ENCODE measurements at regions not wholly inside any gene's neighbourhood (a gene's known extent, or its start where the extent isn't known, plus 50 kb on each side); places are given as distances from the start of the nearest gene placed in this dataset.

DNA sequence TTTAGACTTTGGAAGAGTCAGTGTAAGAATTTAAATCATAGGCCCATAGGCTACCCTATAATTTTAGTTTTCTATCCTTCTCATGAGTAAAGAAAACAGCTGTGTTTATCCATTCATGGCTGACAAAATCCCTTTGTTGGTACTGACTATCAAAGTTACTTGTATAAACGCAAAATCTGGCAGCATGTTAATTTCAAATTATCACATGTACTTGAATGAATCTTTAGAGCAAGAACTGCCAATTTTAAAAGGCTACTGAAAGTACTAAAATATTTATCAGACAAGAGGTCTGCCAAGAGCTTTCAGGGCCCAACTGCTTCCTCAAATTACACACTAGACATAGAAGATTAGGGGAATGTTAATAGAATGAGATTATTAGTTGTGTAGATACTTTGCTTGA lies 66.6 kb downstream of the MYL12B start:
- Mint-ChIP-seq H3K4me3 (no peak overlapping the region), H3K36me3 (no peaks in the 10 kb centered on the region), H3K4me1 (ENCODE audit: low read depth in 2 of 2) (peaks cover 0 to 5% of the 10 kb centered on the region in 2 donors), H3K27ac (no peak overlapping the region), H3K27me3 (peaks cover 9 to 16% of the 10 kb centered on the region in 2 donors), H3K9me3 (no peaks in the 10 kb centered on the region)
- ATAC-seq = no peak
- no peak for DNase-seq (ENCODE audit: low spot score)

DNA sequence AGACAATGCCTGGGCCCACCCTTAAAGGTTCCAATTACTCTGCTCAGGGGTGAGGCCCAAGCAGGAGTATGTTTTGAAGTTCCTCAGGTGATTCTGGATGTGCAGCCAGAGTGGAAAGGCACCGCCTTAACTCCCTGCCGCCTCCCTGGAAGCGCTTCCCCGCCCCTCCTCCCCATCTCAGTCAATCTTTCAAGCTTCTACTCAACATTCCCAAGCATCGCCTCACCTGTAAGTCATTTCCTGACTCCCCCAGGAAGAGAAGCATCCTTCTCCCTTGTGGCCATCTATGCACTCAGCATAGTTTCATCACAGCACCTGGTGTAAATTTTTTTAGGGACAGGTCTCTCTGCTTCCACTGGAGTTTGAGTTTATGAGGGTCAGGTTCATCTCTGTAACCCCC lies 67.5 kb downstream of the MYL12B start:
- DNase-seq (ENCODE audit: low spot score) (no peak), ATAC-seq (no peak)
- Mint-ChIP-seq H3K27me3 (peaks cover 9 to 10% of the 10 kb centered on the region in 2 donors), H3K9me3 (no peaks in the 10 kb centered on the region), H3K4me1 (ENCODE audit: low read depth in 2 of 2) (no peaks in the 10 kb centered on the region), H3K27ac (no peak overlapping the region), H3K36me3 (no peaks in the 10 kb centered on the region), H3K4me3 (no peak overlapping the region)

DNA sequence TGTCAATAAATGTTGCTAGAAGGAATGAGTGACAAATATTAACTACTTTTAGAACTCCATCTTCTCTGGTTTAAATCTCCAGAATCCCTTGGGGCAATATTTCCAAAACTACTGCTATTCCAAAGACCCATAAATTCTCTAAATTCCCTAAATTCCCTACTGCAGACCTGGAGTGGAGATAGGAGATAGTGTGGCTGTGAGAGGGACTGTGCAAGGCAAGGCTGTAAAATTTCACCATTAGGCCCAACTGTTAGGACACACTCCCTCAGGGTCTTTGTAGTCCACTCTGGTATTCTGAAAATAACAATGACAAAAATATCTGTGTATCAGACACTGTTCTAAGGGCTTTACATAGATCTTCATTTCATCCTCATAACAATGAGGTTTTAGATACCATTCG lies 67.9 kb downstream of the MYL12B start:
- H3K4me1 Mint-ChIP-seq (ENCODE audit: low read depth in 2 of 2) = no peaks in the 10 kb centered on the region
- no peak for ATAC-seq
- peaks cover 9 to 10% of the 10 kb centered on the region in 2 donors for H3K27me3 Mint-ChIP-seq
- H3K9me3 Mint-ChIP-seq = no peaks in the 10 kb centered on the region
- H3K4me3 Mint-ChIP-seq = no peak overlapping the region
- DNase-seq (ENCODE audit: low spot score) = no peak
- H3K27ac Mint-ChIP-seq = no peak overlapping the region
- no peaks in the 10 kb centered on the region for H3K36me3 Mint-ChIP-seq

DNA sequence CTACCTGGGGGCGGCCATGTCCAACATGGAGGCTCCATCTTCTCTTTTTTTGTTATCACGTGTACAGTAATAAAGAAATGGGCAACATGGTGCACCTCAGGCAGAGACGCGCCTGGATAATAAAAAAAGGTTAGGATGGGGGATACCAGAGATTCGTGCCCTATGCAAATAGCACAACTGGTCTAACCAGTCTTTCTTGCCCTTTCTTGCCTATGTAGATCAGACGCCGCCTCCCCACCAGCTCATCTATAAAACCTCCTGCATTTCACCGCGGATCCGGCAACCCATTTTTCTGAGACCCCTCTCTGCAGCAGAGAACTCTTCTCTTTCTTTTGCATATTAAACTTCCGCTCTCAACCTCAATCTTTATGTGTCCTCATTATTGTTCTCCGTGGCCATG lies 68.7 kb downstream of the MYL12B start:
- peaks cover 9 to 10% of the 10 kb centered on the region in 2 donors for H3K27me3 Mint-ChIP-seq
- H3K27ac Mint-ChIP-seq = no peak overlapping the region
- H3K36me3 Mint-ChIP-seq = no peaks in the 10 kb centered on the region
- no peak overlapping the region for H3K4me3 Mint-ChIP-seq
- DNase-seq (ENCODE audit: low spot score) (no peak), ATAC-seq (no peak)
- H3K9me3 Mint-ChIP-seq = no peaks in the 10 kb centered on the region
- H3K4me1 Mint-ChIP-seq (ENCODE audit: low read depth in 2 of 2) = no peaks in the 10 kb centered on the region

DNA sequence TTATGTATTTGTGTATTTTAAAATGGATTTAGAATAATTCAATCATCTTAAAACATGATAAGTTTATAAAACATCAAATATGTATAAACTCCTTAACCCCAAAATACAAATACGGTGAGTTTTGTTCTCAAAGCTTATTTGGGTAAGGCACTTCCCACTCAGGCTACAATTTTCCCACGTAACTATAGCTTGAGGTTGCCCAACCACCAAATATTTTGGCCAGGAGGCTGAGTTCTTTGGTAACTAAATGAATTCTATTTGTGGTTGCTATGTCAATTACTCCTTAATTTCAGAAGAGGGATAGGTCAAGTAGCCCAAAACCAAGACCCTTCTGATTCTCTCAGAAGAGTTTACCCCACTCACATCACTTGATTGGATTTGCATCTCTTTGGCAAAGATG lies 70.4 kb downstream of the MYL12B start:
- Mint-ChIP-seq H3K9me3 (no peaks in the 10 kb centered on the region), H3K4me1 (ENCODE audit: low read depth in 2 of 2) (no peaks in the 10 kb centered on the region), H3K27ac (no peak overlapping the region), H3K4me3 (no peak overlapping the region), H3K36me3 (no peaks in the 10 kb centered on the region), H3K27me3 (peaks cover 0 to 8% of the 10 kb centered on the region in 2 donors)
- ATAC-seq (no peak), DNase-seq (ENCODE audit: low spot score) (no peak)

DNA sequence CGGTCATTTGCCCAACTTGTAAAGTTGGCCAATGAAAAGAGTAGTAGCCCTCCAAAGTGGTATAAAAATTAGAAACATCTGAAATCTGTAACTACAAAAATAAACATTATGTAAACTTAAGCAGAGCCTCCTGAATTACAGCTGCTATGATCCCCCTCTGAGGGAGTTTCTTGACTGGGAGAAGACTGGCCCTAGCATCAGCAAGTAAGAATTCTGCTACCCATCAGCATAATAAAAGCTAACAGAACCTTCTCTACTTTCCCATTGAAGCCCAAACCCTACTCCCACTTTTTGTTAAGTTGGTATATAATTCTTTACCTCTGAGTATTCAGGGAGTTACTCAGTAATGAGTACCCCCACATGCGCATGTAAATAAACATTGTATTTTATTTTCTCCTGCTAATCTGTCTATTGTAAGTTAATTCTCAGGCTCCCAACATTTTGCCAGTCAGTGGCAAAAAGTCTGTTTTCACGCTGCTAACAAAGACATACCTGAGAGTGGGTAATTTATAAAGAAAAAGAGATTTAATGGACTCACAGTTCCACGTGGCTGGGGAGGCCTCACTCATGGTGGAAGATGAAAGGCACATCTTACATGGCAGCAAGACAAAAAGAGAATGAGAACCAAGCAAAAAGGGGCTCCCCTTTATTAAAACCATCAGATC lies 71.3 kb downstream of the MYL12B start:
- Mint-ChIP-seq H3K36me3 (no peaks in the 10 kb centered on the region), H3K27ac (no peak overlapping the region), H3K4me1 (ENCODE audit: low read depth in 2 of 2) (no peaks in the 10 kb centered on the region), H3K27me3 (peaks cover 0 to 8% of the 10 kb centered on the region in 2 donors), H3K4me3 (no peak overlapping the region), H3K9me3 (no peaks in the 10 kb centered on the region)
- no peak for ATAC-seq
- no peak for DNase-seq (ENCODE audit: low spot score)

DNA sequence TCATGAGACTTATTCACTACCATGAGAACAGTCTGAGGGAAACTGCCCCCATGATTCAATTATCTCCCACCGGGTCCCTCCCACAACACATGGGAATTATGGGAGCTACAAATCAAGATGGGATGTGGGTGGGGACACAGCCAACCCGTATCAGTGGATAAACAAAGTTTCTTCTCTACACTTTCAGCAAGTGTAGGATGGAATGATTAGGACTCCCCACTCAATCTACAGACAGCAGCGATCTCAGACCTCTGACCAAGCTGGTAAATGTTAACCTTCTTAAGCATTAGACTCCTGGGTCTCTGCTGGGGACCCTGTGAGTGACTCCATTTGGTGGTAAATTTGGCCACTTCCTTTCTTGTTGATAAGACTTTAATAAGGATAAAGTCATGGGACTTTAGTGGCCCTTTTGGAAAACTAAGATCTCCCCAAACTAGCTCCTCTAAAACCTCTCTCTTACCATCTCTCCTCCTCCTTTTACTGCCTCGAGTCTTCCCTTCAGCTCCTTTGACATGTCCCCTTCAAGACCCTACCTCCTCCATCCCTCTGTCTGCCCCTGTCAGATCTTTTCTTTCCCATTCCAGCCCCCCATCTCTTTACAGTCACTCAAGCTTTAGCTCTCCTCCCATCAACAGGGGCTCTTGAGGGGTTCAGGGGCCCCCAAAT lies 71.9 kb downstream of the MYL12B start:
- no peaks in the 10 kb centered on the region for H3K9me3 Mint-ChIP-seq
- no peak overlapping the region for H3K4me3 Mint-ChIP-seq
- no peak for ATAC-seq
- DNase-seq (ENCODE audit: low spot score) = no peak
- H3K36me3 Mint-ChIP-seq = no peaks in the 10 kb centered on the region
- no peak overlapping the region for H3K27ac Mint-ChIP-seq
- H3K27me3 Mint-ChIP-seq = peaks cover 0 to 8% of the 10 kb centered on the region in 2 donors
- H3K4me1 Mint-ChIP-seq (ENCODE audit: low read depth in 2 of 2) = no peaks in the 10 kb centered on the region

DNA sequence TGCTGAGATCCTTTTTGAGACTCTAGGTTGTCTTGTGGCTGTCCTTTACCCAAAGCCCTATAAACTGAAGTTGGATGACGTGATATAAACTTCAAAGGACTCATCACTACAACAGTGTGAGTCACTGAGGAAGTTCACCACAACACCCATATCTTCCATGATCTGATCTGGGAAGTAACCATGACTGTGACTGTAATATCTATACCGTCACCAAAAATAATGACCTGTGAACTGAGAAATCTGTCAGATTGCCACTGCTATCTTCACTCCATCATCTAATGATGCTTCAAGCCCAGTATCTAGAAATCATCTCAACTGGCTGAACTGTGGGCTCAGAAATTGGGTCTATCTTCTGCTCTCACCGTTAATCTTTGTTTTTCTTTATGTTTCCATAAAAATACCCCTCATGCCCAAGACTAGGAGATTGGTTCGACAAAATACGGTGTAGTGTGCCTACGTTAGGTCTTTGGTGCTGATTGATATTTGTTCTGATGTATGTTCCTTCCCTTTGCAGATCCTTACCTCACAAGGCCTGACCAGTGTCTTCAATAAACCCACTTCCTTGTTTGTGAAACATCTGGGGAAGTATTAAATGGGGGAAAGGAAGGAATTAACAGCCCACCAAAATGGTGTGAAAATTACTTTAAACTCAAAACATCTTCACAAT lies 78.2 kb downstream of the MYL12B start:
- H3K36me3 Mint-ChIP-seq = no peaks in the 10 kb centered on the region
- no peak overlapping the region for H3K27ac Mint-ChIP-seq
- H3K9me3 Mint-ChIP-seq = no peaks in the 10 kb centered on the region
- H3K4me3 Mint-ChIP-seq = no peak overlapping the region
- ATAC-seq (no peak), DNase-seq (ENCODE audit: low spot score) (no peak)
- no peaks in the 10 kb centered on the region for H3K4me1 Mint-ChIP-seq (ENCODE audit: low read depth in 2 of 2)
- peaks cover 4 to 5% of the 10 kb centered on the region in 2 donors for H3K27me3 Mint-ChIP-seq

DNA sequence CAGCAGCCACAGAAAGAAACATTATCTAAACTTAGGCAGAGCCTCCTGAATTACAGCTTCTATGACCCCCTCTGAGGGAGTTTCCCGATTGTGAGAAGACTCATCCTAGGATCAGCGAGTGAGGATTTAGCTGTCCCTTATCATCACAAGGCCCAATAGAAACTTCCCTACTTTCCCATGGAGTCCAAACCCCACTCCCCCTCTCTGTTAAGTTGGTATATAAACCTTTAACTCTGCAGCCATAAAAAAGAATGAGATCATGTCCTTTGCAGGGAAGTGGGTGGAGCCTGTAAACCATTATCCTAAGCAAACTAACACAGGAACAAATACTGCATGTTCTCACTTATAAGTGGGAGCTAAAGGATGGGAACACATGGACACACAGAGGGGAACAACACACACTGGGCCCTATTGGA lies 78.8 kb downstream of the MYL12B start:
- Mint-ChIP-seq H3K27ac (no peak overlapping the region), H3K9me3 (no peaks in the 10 kb centered on the region), H3K27me3 (peaks cover 4 to 5% of the 10 kb centered on the region in 2 donors), H3K4me1 (ENCODE audit: low read depth in 2 of 2) (no peaks in the 10 kb centered on the region), H3K36me3 (no peaks in the 10 kb centered on the region), H3K4me3 (no peak overlapping the region)
- DNase-seq (ENCODE audit: low spot score) (no peak), ATAC-seq (no peak)

DNA sequence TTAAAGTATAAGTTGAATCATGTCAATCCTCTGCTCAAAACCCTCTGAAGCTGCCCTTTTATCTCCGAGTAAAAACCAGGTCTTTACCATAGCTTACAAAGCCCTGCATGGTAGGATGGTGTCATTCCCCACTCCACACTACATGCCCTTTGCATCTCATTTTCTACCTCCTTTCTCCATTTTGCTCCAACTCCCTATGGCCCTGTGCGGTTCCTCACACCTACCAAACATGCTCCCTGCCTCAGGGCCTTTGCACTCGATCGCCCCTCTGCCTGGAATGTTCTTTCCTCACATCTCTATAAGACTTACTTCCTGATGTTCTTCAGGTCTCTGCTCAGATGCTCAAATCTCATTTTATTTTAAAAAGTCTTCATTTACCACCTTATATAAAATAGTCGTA lies 80.7 kb downstream of the MYL12B start:
- Mint-ChIP-seq H3K4me3 (no peak overlapping the region), H3K36me3 (no peaks in the 10 kb centered on the region), H3K27ac (no peak overlapping the region), H3K9me3 (no peaks in the 10 kb centered on the region), H3K4me1 (ENCODE audit: low read depth in 2 of 2) (no peaks in the 10 kb centered on the region), H3K27me3 (peaks cover 5 to 7% of the 10 kb centered on the region in 2 donors)
- no peak for ATAC-seq
- no peak for DNase-seq (ENCODE audit: low spot score)

DNA sequence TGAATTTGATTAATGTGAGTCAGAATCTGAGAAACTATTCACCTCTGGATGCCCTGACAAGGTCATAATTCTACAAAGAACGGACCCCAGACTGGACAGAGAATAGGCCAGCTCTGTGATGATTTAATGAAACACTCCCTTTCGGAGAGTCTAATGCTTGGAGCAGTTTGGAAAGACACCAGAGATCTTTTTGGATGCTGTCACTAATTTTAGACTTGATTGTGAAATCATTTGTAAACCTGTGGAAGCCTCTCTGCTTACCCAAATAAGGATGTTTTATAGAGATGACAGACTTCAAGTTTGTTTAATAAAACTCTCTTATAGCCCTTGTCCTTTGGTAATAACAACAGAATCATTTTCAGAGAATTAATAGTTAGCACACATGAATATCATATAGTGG lies 83.5 kb downstream of the MYL12B start:
- H3K9me3 Mint-ChIP-seq = no peaks in the 10 kb centered on the region
- H3K4me1 Mint-ChIP-seq (ENCODE audit: low read depth in 2 of 2) = no peaks in the 10 kb centered on the region
- H3K27ac Mint-ChIP-seq = no peak overlapping the region
- H3K36me3 Mint-ChIP-seq = no peaks in the 10 kb centered on the region
- ATAC-seq (no peak), DNase-seq (ENCODE audit: low spot score) (no peak)
- H3K4me3 Mint-ChIP-seq = no peak overlapping the region
- peaks cover 0 to 10% of the 10 kb centered on the region in 2 donors for H3K27me3 Mint-ChIP-seq

DNA sequence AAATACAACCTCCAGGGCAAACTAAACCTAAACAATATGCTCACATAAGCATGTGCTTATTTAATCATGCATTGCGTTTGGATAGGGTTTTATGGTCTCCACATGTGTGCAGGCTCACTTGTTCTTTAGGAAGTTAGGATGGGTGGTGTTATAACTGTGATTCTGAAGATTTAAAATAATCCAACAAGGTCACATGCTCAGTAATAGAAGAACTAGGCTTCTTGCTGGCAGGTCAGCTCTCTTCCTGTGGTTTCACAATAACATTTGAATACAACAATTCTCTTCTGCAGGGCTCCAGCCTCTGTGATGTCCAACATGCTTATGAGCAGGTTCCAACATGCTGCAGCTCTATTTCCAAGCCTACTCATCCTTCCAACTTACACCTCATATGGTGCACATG lies 84.0 kb downstream of the MYL12B start:
- H3K9me3 Mint-ChIP-seq = no peaks in the 10 kb centered on the region
- ATAC-seq (no peak), DNase-seq (ENCODE audit: low spot score) (no peak)
- H3K4me3 Mint-ChIP-seq = no peak overlapping the region
- no peak overlapping the region for H3K27ac Mint-ChIP-seq
- H3K27me3 Mint-ChIP-seq = peaks cover 0 to 10% of the 10 kb centered on the region in 2 donors
- H3K4me1 Mint-ChIP-seq (ENCODE audit: low read depth in 2 of 2) = no peaks in the 10 kb centered on the region
- H3K36me3 Mint-ChIP-seq = no peaks in the 10 kb centered on the region

DNA sequence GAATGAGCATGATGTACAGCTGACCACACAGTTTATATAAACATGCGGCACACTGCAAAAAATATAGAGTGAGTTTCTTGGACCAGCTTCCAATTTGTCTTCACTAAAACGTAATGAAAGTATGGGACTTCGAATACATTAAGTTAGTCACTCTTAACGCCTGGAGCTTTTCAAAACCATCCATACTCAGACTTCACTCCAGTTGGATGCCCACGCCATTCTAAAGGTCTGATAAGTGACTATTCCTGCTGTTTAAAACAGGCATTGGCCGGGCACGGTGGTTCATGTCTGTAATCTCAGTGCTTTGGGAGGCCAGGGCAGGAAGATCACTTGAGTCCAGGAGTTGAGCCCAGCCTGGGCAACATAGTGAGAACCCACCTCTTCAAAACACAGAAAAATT lies 84.6 kb downstream of the MYL12B start:
- Mint-ChIP-seq H3K4me3 (no peak overlapping the region), H3K9me3 (no peaks in the 10 kb centered on the region)

DNA sequence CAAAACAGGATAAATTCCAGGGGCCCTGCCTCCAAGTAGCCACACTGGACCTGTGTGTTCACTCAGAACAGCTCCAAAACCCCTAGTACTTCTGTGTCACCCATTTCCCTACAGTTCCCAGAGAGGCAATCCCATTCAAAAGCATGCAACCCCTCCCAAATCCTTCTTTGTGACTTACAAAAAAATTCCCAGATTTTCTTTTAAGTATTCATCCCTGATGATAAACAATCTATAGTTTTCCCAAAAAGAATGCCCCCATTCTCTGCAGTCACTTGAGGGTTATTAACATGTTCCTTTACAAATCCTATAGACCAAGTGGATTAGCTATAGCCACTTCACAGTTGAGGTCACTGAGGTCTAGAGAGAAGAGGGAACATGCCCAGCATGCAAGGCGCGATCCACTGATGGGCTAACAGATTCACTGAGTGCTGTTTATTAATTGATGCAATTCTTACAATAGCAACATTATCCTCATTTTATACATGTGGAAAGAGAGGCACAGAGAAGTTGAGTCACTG lies 85.4 kb downstream of the MYL12B start:
- Mint-ChIP-seq H3K27ac (no peak overlapping the region), H3K4me1 (ENCODE audit: low read depth in 2 of 2) (no peaks in the 10 kb centered on the region), H3K9me3 (no peaks in the 10 kb centered on the region), H3K27me3 (peaks cover 0 to 10% of the 10 kb centered on the region in 2 donors), H3K4me3 (no peak overlapping the region), H3K36me3 (no peaks in the 10 kb centered on the region)
- ATAC-seq (no peak), DNase-seq (ENCODE audit: low spot score) (no peak)

More for the DNA sequence above, 84.6 kb downstream of the MYL12B start:
- Mint-ChIP-seq H3K4me1 (ENCODE audit: low read depth in 2 of 2) (no peaks in the 10 kb centered on the region), H3K36me3 (no peaks in the 10 kb centered on the region), H3K27ac (no peak overlapping the region), H3K27me3 (peaks cover 0 to 10% of the 10 kb centered on the region in 2 donors)
- no peak for ATAC-seq
- DNase-seq (ENCODE audit: low spot score) = no peak
